ENCODE measurements at regions not wholly inside any gene's neighbourhood (a gene's known extent, or its start where the extent isn't known, plus 50 kb on each side); places are given as distances from the start of the nearest gene placed in this dataset.

- DNase-seq (ENCODE audit: low spot score), result no peak
- H3K9me2 ChIP-seq (ENCODE audit: insufficient read depth), result peaks cover 3% of the 10 kb centered on the region; the same call in 1 of the 2 replicates
- Mint-ChIP-seq H3K36me3 (ENCODE audit: low read depth) (no peaks in the 10 kb centered on the region), H3K4me3 (no peak overlapping the region), H3K9me3 (no peaks in the 10 kb centered on the region), H3K4me1 (peaks cover 24% of the 10 kb centered on the region), H3K27me3 (ENCODE audit: insufficient read depth, low read depth, poor library complexity) (peaks cover 6% of the 10 kb centered on the region), H3K27ac (no peak overlapping the region)
- H4K20me1 ChIP-seq (replicated peaks; ENCODE audit: insufficient read depth), result no peaks in the 10 kb centered on the region
- H3K79me2 ChIP-seq (replicated peaks; ENCODE audit: insufficient read depth), result no peaks in the 10 kb centered on the region
- ATAC-seq, result no peak
- H3K27ac ChIP-seq (ENCODE audit: low read depth), result no peak overlapping the region
- no peaks in the 10 kb centered on the region for H3K27me3 ChIP-seq (ENCODE audit: insufficient read depth)
- no peak for TF ChIP-seq POLR2AphosphoS5 (IDR thresholded peaks at IDR 0.05; ENCODE audit: low read depth)
- no peak for TF ChIP-seq STAT1 (IDR thresholded peaks at IDR 0.05; ENCODE audit: unreplicated experiment)
- TF ChIP-seq ETS1 (IDR thresholded peaks at IDR 0.05), result no peak
- no peak for TF ChIP-seq NANOG (IDR thresholded peaks at IDR 0.05; ENCODE audit: borderline replicate concordance)
- no peak for TF ChIP-seq CTCF (conservative IDR thresholded peaks at IDR 0.05; ENCODE audit: low read depth in 2 of 2)
- TF ChIP-seq EZH2phosphoT487 (IDR thresholded peaks at IDR 0.05; ENCODE audit: unreplicated experiment), result no peak
- TF ChIP-seq CREB1 (CRISPR knock-in tag; IDR thresholded peaks at IDR 0.05; ENCODE audit: low read depth), result no peak
- no peak for TF ChIP-seq ZNF462 (CRISPR knock-in tag; IDR thresholded peaks at IDR 0.05)
- H3K36me3 ChIP-seq (ENCODE audit: insufficient read depth), result no peaks in the 10 kb centered on the region
- H3K4me3 ChIP-seq, result no peak overlapping the region
- no peaks in the 10 kb centered on the region for H3F3A ChIP-seq (replicated peaks; ENCODE audit: low read depth)
- no peak overlapping the region for H2AFZ ChIP-seq
- H3K4me1 ChIP-seq (ENCODE audit: insufficient read depth), result peaks cover 7% of the 10 kb centered on the region; the same call in 1 of the 2 replicates
- H3K4me2 ChIP-seq, result no peak overlapping the region
These were observed 60.7 kb upstream of the FNDC1 start for GRCh38 chr6:159108426-159108985.

Measured in GM23338 (cell line).